ENCODE measurements at regions not wholly inside any gene's neighbourhood (a gene's known extent, or its start where the extent isn't known, plus 50 kb on each side); places are given as distances from the start of the nearest gene placed in this dataset.

DNA sequence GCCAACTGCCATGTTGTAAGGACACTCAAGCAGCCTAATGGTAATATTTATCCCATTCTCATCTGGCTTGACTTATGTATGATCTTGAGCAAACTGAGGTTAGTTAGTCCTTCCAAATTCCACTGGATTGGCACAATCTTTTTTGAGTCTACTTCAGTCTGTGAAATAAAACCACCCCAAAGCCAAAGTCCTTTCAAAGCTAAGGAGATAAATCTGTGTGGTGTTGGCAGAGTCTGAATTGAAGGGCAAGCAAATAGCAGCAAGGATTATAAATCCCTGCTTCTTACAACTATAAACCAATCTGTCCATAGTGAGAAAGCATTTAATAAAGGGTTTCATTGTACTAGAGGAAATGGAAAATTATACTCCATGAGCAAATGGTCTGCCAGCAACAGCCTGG lies 233.9 kb upstream of the GLRA2 start:
- Histone ChIP-seq H3K4me3 (ENCODE audit: low read length) (no peak overlapping the region), H3K27me3 (ENCODE audit: control insufficient read depth, insufficient read depth, low read length) (no peaks in the 10 kb centered on the region), H3K36me3 (ENCODE audit: control insufficient read depth, insufficient read depth, low read length) (no peaks in the 10 kb centered on the region), H3K4me1 (ENCODE audit: control insufficient read depth, insufficient read depth, low read length) (no peaks in the 10 kb centered on the region), H3K9me3 (ENCODE audit: control insufficient read depth, low read depth, low read length) (no peaks in the 10 kb centered on the region), H3K27ac (ENCODE audit: low read length) (no peak overlapping the region)
- no peak for DNase-seq

- WGBS (ENCODE audit: insufficient coverage, low lambda C conversion rate): no CpG with 5 or more reads among the region's 10 CpGs
- H3K4me1 ChIP-seq (ENCODE audit: control insufficient read depth, insufficient read depth, low read length): no peaks in the 10 kb centered on the region
- DNase-seq: no peak
Observed at GRCh38 chrX:14291666-14292500, 237.5 kb upstream of the GLRA2 start.

DNA sequence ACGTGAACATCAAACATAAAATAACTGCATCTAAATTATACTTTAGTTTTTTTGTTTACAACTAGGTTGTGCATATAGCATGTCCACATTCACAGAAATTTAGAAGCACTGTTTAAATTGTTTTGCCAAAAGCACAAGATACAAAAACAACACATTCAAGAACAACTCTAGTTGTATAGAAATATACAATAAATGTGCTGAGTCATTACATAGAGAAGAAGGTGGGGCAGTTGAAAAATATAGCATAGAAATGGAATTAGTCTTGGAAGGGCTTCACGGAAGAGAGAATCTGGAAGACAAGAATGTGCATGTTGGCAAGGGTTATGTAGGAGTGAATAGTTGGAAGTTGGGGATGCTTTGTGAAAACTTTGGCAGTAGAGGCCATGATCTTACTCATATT lies 239.0 kb upstream of the GLRA2 start:
- Histone ChIP-seq H3K27ac (ENCODE audit: low read length) (no peak overlapping the region), H3K9me3 (ENCODE audit: control insufficient read depth, low read depth, low read length) (no peaks in the 10 kb centered on the region), H3K4me3 (ENCODE audit: low read length) (no peak overlapping the region), H3K4me1 (ENCODE audit: control insufficient read depth, insufficient read depth, low read length) (no peaks in the 10 kb centered on the region), H3K36me3 (ENCODE audit: control insufficient read depth, insufficient read depth, low read length) (no peaks in the 10 kb centered on the region), H3K27me3 (ENCODE audit: control insufficient read depth, insufficient read depth, low read length) (no peaks in the 10 kb centered on the region)
- no peak for DNase-seq
- WGBS (ENCODE audit: insufficient coverage, low lambda C conversion rate): 83% methylated on average over 1 of the region's 2 CpGs

More at GRCh38 chrX:14291666-14292500, 237.5 kb upstream of the GLRA2 start:
- Histone ChIP-seq H3K27ac (ENCODE audit: low read length) (no peak overlapping the region), H3K9me3 (ENCODE audit: control insufficient read depth, low read depth, low read length) (no peaks in the 10 kb centered on the region), H3K4me3 (ENCODE audit: low read length) (no peak overlapping the region), H3K27me3 (ENCODE audit: control insufficient read depth, insufficient read depth, low read length) (no peaks in the 10 kb centered on the region), H3K36me3 (ENCODE audit: control insufficient read depth, insufficient read depth, low read length) (no peaks in the 10 kb centered on the region)

GRCh38 chrX:14274691-14275090 lies 245.0 kb upstream of the GEMIN8 start:
- Histone ChIP-seq H3K4me3 (ENCODE audit: low read length) (no peak overlapping the region), H3K36me3 (ENCODE audit: control insufficient read depth, insufficient read depth, low read length) (no peaks in the 10 kb centered on the region), H3K27me3 (ENCODE audit: control insufficient read depth, insufficient read depth, low read length) (no peaks in the 10 kb centered on the region), H3K27ac (ENCODE audit: low read length) (no peak overlapping the region), H3K9me3 (ENCODE audit: control insufficient read depth, low read depth, low read length) (no peaks in the 10 kb centered on the region), H3K4me1 (ENCODE audit: control insufficient read depth, insufficient read depth, low read length) (no peaks in the 10 kb centered on the region)
- no peak for DNase-seq
- 100% methylated on average over 1 of the region's 1 CpG for WGBS (ENCODE audit: insufficient coverage, low lambda C conversion rate)

- Histone ChIP-seq H3K4me3 (ENCODE audit: low read length) (no peak overlapping the region), H3K27ac (ENCODE audit: low read length) (peak overlapping the region; percentile 79), H3K4me1 (ENCODE audit: control insufficient read depth, insufficient read depth, low read length) (peaks cover 14% of the 10 kb centered on the region), H3K36me3 (ENCODE audit: control insufficient read depth, insufficient read depth, low read length) (no peaks in the 10 kb centered on the region), H3K27me3 (ENCODE audit: control insufficient read depth, insufficient read depth, low read length) (no peaks in the 10 kb centered on the region), H3K9me3 (ENCODE audit: control insufficient read depth, low read depth, low read length) (no peaks in the 10 kb centered on the region)
- DNase-seq: peak; percentile 66 to 81
Observed at GRCh38 chrX:14267216-14267615, 237.5 kb upstream of the GEMIN8 start.

GRCh38 chrX:14266705-14267104 lies 237.0 kb upstream of the GEMIN8 start:
- no peak overlapping the region for H3K4me3 ChIP-seq (ENCODE audit: low read length)
- DNase-seq: peak; percentile 46 to 76
- WGBS (ENCODE audit: insufficient coverage, low lambda C conversion rate): no CpG with 5 or more reads among the region's 1 CpG
- H3K36me3 ChIP-seq (ENCODE audit: control insufficient read depth, insufficient read depth, low read length): no peaks in the 10 kb centered on the region
- H3K27me3 ChIP-seq (ENCODE audit: control insufficient read depth, insufficient read depth, low read length): no peaks in the 10 kb centered on the region
- no peaks in the 10 kb centered on the region for H3K9me3 ChIP-seq (ENCODE audit: control insufficient read depth, low read depth, low read length)
- H3K27ac ChIP-seq (ENCODE audit: low read length): peak overlapping the region; percentile 79
- peaks cover 14% of the 10 kb centered on the region for H3K4me1 ChIP-seq (ENCODE audit: control insufficient read depth, insufficient read depth, low read length)

GRCh38 chrX:14243823-14244222 lies 214.1 kb upstream of the GEMIN8 start:
- no peak for DNase-seq
- no CpG with 5 or more reads among the region's 33 CpGs for WGBS (ENCODE audit: insufficient coverage, low lambda C conversion rate)
- Histone ChIP-seq H3K4me3 (ENCODE audit: low read length) (no peak overlapping the region), H3K27me3 (ENCODE audit: control insufficient read depth, insufficient read depth, low read length) (no peaks in the 10 kb centered on the region), H3K36me3 (ENCODE audit: control insufficient read depth, insufficient read depth, low read length) (no peaks in the 10 kb centered on the region), H3K4me1 (ENCODE audit: control insufficient read depth, insufficient read depth, low read length) (no peaks in the 10 kb centered on the region), H3K27ac (ENCODE audit: low read length) (no peak overlapping the region), H3K9me3 (ENCODE audit: control insufficient read depth, low read depth, low read length) (peaks cover 4% of the 10 kb centered on the region)

DNA sequence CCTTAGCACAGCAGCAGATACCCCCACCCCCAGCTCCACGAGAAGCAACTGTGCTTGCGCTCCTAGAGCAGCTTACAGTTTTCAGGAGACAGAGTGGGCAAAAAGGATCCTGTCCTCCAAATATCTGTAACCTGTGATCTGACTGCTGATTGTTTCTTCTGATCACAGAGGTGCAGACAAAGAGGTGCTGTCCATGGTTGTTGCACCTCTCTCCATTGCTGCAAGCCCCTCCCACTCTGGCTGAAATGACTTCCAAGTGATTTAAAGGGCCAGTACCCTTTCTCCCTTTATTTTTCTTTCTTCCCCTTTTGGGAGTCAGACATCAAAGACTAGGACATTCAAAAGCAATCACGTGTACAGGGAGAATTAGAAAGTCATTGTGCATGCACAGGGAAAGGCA lies 205.3 kb upstream of the GEMIN8 start:
- no peak for DNase-seq
- H3K9me3 ChIP-seq (ENCODE audit: control insufficient read depth, low read depth, low read length): no peaks in the 10 kb centered on the region

GRCh38 chrX:14232688-14233087 lies 203.0 kb upstream of the GEMIN8 start:
- Histone ChIP-seq H3K9me3 (ENCODE audit: control insufficient read depth, low read depth, low read length) (no peaks in the 10 kb centered on the region), H3K27me3 (ENCODE audit: control insufficient read depth, insufficient read depth, low read length) (no peaks in the 10 kb centered on the region), H3K4me1 (ENCODE audit: control insufficient read depth, insufficient read depth, low read length) (no peaks in the 10 kb centered on the region), H3K36me3 (ENCODE audit: control insufficient read depth, insufficient read depth, low read length) (no peaks in the 10 kb centered on the region), H3K4me3 (ENCODE audit: low read length) (no peak overlapping the region), H3K27ac (ENCODE audit: low read length) (no peak overlapping the region)
- DNase-seq: no peak
- WGBS (ENCODE audit: insufficient coverage, low lambda C conversion rate): no CpG with 5 or more reads among the region's 4 CpGs

More for the DNA sequence above, 205.3 kb upstream of the GEMIN8 start:
- Histone ChIP-seq H3K4me3 (ENCODE audit: low read length) (no peak overlapping the region), H3K36me3 (ENCODE audit: control insufficient read depth, insufficient read depth, low read length) (no peaks in the 10 kb centered on the region), H3K27me3 (ENCODE audit: control insufficient read depth, insufficient read depth, low read length) (no peaks in the 10 kb centered on the region), H3K4me1 (ENCODE audit: control insufficient read depth, insufficient read depth, low read length) (no peaks in the 10 kb centered on the region), H3K27ac (ENCODE audit: low read length) (no peak overlapping the region)
- WGBS (ENCODE audit: insufficient coverage, low lambda C conversion rate): no CpG with 5 or more reads among the region's 3 CpGs

- no CpG with 5 or more reads among the region's 2 CpGs for WGBS (ENCODE audit: insufficient coverage, low lambda C conversion rate)
- DNase-seq: no peak
- H3K27me3 ChIP-seq (ENCODE audit: control insufficient read depth, insufficient read depth, low read length): no peaks in the 10 kb centered on the region
- no peaks in the 10 kb centered on the region for H3K36me3 ChIP-seq (ENCODE audit: control insufficient read depth, insufficient read depth, low read length)
- no peaks in the 10 kb centered on the region for H3K9me3 ChIP-seq (ENCODE audit: control insufficient read depth, low read depth, low read length)
- no peak overlapping the region for H3K4me3 ChIP-seq (ENCODE audit: low read length)
- H3K27ac ChIP-seq (ENCODE audit: low read length): no peak overlapping the region
- H3K4me1 ChIP-seq (ENCODE audit: control insufficient read depth, insufficient read depth, low read length): no peaks in the 10 kb centered on the region
Observed at GRCh38 chrX:14228611-14229010, 198.9 kb upstream of the GEMIN8 start.

- no CpG with 5 or more reads among the region's 4 CpGs for WGBS (ENCODE audit: insufficient coverage, low lambda C conversion rate)
- no peak overlapping the region for H3K27ac ChIP-seq (ENCODE audit: low read length)
- no peaks in the 10 kb centered on the region for H3K9me3 ChIP-seq (ENCODE audit: control insufficient read depth, low read depth, low read length)
- DNase-seq: no peak
- no peaks in the 10 kb centered on the region for H3K27me3 ChIP-seq (ENCODE audit: control insufficient read depth, insufficient read depth, low read length)
- H3K4me1 ChIP-seq (ENCODE audit: control insufficient read depth, insufficient read depth, low read length): no peaks in the 10 kb centered on the region
- H3K4me3 ChIP-seq (ENCODE audit: low read length): no peak overlapping the region
- H3K36me3 ChIP-seq (ENCODE audit: control insufficient read depth, insufficient read depth, low read length): no peaks in the 10 kb centered on the region
Observed at GRCh38 chrX:14220386-14220944, 190.8 kb upstream of the GEMIN8 start.

Measured in large intestine (tissue), 3 donors.